ENCODE measurements at regions not wholly inside any gene's neighbourhood (a gene's known extent, or its start where the extent isn't known, plus 50 kb on each side); places are given as distances from the start of the nearest gene placed in this dataset.
"Not testable (repeated sequence)": the region's sequence is repeated elsewhere in the genome, so short reads cannot be mapped to it uniquely, and the experiment has no call there.

- H3K36me3 ChIP-seq (ENCODE audit: control insufficient read depth, insufficient read depth, low read length): no peaks in the 10 kb centered on the region
- no peaks in the 10 kb centered on the region for H3K27me3 ChIP-seq (ENCODE audit: control insufficient read depth, insufficient read depth, low read length)
- ChIA-PET POLR2A (no interaction called here), CTCF (interaction anchor here (0.9 kb wide), 1 partner anchor 151 kb away, joined by 4 read pairs; no protein-coding TSS in a partner anchor)
- DNase-seq (ENCODE audit: low read depth): peak; percentile 63
- TF ChIP-seq, protein P1, sequence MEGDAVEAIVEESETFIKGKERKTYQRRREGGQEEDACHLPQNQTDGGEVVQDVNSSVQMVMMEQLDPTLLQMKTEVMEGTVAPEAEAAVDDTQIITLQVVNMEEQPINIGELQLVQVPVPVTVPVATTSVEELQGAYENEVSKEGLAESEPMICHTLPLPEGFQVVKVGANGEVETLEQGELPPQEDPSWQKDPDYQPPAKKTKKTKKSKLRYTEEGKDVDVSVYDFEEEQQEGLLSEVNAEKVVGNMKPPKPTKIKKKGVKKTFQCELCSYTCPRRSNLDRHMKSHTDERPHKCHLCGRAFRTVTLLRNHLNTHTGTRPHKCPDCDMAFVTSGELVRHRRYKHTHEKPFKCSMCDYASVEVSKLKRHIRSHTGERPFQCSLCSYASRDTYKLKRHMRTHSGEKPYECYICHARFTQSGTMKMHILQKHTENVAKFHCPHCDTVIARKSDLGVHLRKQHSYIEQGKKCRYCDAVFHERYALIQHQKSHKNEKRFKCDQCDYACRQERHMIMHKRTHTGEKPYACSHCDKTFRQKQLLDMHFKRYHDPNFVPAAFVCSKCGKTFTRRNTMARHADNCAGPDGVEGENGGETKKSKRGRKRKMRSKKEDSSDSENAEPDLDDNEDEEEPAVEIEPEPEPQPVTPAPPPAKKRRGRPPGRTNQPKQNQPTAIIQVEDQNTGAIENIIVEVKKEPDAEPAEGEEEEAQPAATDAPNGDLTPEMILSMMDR (IDR thresholded peaks at IDR 0.05; ENCODE audit: insufficient read depth, low read depth, low read length): no peak
- H3K4me3 ChIP-seq (ENCODE audit: low read depth, low read length): no peak overlapping the region
Observed at GRCh38 chrX:45472968-45473367, 272.3 kb upstream of the DIPK2B start.

GRCh38 chrX:45467537-45467936 lies 266.9 kb upstream of the DIPK2B start:
- DNase-seq (ENCODE audit: low read depth); H3K27me3 ChIP-seq (ENCODE audit: control insufficient read depth, insufficient read depth, low read length); H3K36me3 ChIP-seq (ENCODE audit: control insufficient read depth, insufficient read depth, low read length); POLR2A ChIA-PET; H3K4me3 ChIP-seq (ENCODE audit: low read depth, low read length); CTCF ChIA-PET: not testable (repeated sequence)

- DNase-seq (ENCODE audit: low read depth); POLR2A ChIA-PET: not testable (repeated sequence)
Observed at GRCh38 chrX:45455732-45456131, 255.1 kb upstream of the DIPK2B start.

GRCh38 chrX:45454290-45454689 lies 253.6 kb upstream of the DIPK2B start:
- H3K36me3 ChIP-seq (ENCODE audit: control insufficient read depth, insufficient read depth, low read length): no peaks in the 10 kb centered on the region
- DNase-seq (ENCODE audit: low read depth): no peak
- no peaks in the 10 kb centered on the region for H3K27me3 ChIP-seq (ENCODE audit: control insufficient read depth, insufficient read depth, low read length)
- ChIA-PET CTCF (no interaction called here), POLR2A (no interaction called here)
- no peak overlapping the region for H3K4me3 ChIP-seq (ENCODE audit: low read depth, low read length)
- TF ChIP-seq, protein P1 (IDR thresholded peaks at IDR 0.05; ENCODE audit: insufficient read depth, low read depth, low read length): no peak

More at GRCh38 chrX:45455732-45456131, 255.1 kb upstream of the DIPK2B start:
- CTCF ChIA-PET; H3K4me3 ChIP-seq (ENCODE audit: low read depth, low read length); H3K27me3 ChIP-seq (ENCODE audit: control insufficient read depth, insufficient read depth, low read length); H3K36me3 ChIP-seq (ENCODE audit: control insufficient read depth, insufficient read depth, low read length): not testable (repeated sequence)

DNA sequence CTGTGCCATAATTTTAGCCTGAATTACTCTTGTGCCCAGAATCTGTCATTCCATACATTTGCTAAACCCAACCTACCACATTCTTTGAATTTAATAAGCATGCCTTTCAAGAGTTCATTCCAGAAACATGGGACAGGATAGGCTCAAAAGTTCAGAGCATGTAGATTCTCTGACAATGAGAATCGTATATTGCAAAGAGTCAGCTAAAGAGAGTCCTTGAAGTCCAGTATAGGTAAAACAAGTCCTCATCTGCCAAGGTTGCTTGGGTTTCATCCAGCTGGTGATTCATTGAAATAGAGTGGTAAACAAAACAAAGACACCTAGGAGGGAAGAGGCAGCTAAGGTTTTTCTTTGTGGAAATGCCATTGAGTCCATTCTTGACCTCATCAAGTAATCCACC lies 249.3 kb upstream of the DIPK2B start:
- ChIA-PET CTCF (no interaction called here), POLR2A (interaction anchor here (0.6 kb wide), 1 partner anchor 428 kb away, joined by 4 read pairs; no protein-coding TSS in a partner anchor)
- no peaks in the 10 kb centered on the region for H3K36me3 ChIP-seq (ENCODE audit: control insufficient read depth, insufficient read depth, low read length)
- no peaks in the 10 kb centered on the region for H3K27me3 ChIP-seq (ENCODE audit: control insufficient read depth, insufficient read depth, low read length)
- no peak overlapping the region for H3K4me3 ChIP-seq (ENCODE audit: low read depth, low read length)
- TF ChIP-seq, protein P1 (IDR thresholded peaks at IDR 0.05; ENCODE audit: insufficient read depth, low read depth, low read length): no peak
- DNase-seq (ENCODE audit: low read depth): no peak

GRCh38 chrX:45447995-45448394 lies 247.3 kb upstream of the DIPK2B start:
- H3K4me3 ChIP-seq (ENCODE audit: low read depth, low read length): no peak overlapping the region

More at GRCh38 chrX:45447995-45448394, 247.3 kb upstream of the DIPK2B start:
- POLR2A ChIA-PET: no interaction called here
- TF ChIP-seq, protein P1 (IDR thresholded peaks at IDR 0.05; ENCODE audit: insufficient read depth, low read depth, low read length): no peak
- no peaks in the 10 kb centered on the region for H3K36me3 ChIP-seq (ENCODE audit: control insufficient read depth, insufficient read depth, low read length)
- DNase-seq (ENCODE audit: low read depth): no peak
- H3K27me3 ChIP-seq (ENCODE audit: control insufficient read depth, insufficient read depth, low read length): no peaks in the 10 kb centered on the region
- CTCF ChIA-PET: interaction anchor here (0.6 kb wide), 1 partner anchor 17 kb away, joined by 3 read pairs; no protein-coding TSS in a partner anchor

Measured in BJ (cell line).